HEK293T (cell line): ENCODE measurements at regions not wholly inside any gene's neighbourhood (a gene's known extent, or its start where the extent isn't known, plus 50 kb on each side); places are given as distances from the start of the nearest gene placed in this dataset.

Experiments used
- FOXM1 ChIP-seq: fragments of 450-650 bp; IDR thresholded peaks from 2 replicates; pipeline ENCODE4 v1.6.1; 2017; ENCODE audit warnings: mild to moderate bottlenecking, borderline replicate concordance
- HDGF ChIP-seq: fragments of 450-650 bp; IDR thresholded peaks from 2 replicates; pipeline ENCODE4 v1.6.1; 2017; ENCODE audit warnings: antibody characterized with exemption, borderline replicate concordance
- SP1 ChIP-seq: fragments of 450-650 bp; IDR thresholded peaks from 2 replicates; pipeline ENCODE4 v1.6.1; 2017
- SUZ12 ChIP-seq: fragments of 450-650 bp; IDR thresholded peaks from 2 replicates; pipeline ENCODE4 v1.6.1; 2016; ENCODE audit warnings: mild to moderate bottlenecking
- TF ChIP-seq, protein P1 (sequence below): fragments of 450-650 bp; IDR thresholded peaks from 2 replicates; pipeline ENCODE4 v1.6.1; 2016

- TF ChIP-seq HDGF, result no peak
- TF ChIP-seq SUZ12, result no peak
- no peak for TF ChIP-seq SP1
- TF ChIP-seq, protein P1, sequence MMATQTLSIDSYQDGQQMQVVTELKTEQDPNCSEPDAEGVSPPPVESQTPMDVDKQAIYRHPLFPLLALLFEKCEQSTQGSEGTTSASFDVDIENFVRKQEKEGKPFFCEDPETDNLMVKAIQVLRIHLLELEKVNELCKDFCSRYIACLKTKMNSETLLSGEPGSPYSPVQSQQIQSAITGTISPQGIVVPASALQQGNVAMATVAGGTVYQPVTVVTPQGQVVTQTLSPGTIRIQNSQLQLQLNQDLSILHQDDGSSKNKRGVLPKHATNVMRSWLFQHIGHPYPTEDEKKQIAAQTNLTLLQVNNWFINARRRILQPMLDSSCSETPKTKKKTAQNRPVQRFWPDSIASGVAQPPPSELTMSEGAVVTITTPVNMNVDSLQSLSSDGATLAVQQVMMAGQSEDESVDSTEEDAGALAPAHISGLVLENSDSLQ, result no peak
- no peak for TF ChIP-seq FOXM1
Observed at GRCh38 chr1:218938259-218938658, 235.4 kb upstream of the LYPLAL1 start.
